Spleen (tissue), 11 donors: ENCODE measurements at regions not wholly inside any gene's neighbourhood (a gene's known extent, or its start where the extent isn't known, plus 50 kb on each side); places are given as distances from the start of the nearest gene placed in this dataset.

Experiments
- DNase-seq: peaks from one replicate; pipeline ENCODE4 v3.0.0-alpha.2; 2020
- H3K27ac ChIP-seq, 8 donors: fragments of 200-600 bp; sonication (generic) in 7 of 8; 1 replicate in 4 of 8; 2 replicates in 4 of 8; pipeline versions ENCODE4 v1.5.0 to v1.8.0; 2016 to 2021; ENCODE audit warnings: inconsistent platforms in 4 of 8, mild to moderate bottlenecking in 4 of 8, moderate library complexity in 1 of 8
- H3K27me3 ChIP-seq, 7 donors: fragments of 200-600 bp; sonication (generic) in 6 of 7; replicated peaks in 1 of 7; 1 replicate in 4 of 7; 2 replicates in 3 of 7; pipeline versions ENCODE4 v1.5.0 to v1.8.0; 2016 to 2021; ENCODE audit warnings: inconsistent platforms in 3 of 7, mild to moderate bottlenecking in 1 of 7
- H3K36me3 ChIP-seq, 6 donors: fragments of 200-600 bp; sonication (generic) in 5 of 6; 1 replicate in 4 of 6; 2 replicates in 2 of 6; pipeline versions ENCODE4 v1.5.0 to v1.8.0; 2016 to 2021; ENCODE audit warnings: inconsistent platforms in 2 of 6
- H3K4me1 ChIP-seq, 6 donors: fragments of 200-600 bp; sonication (generic) in 5 of 6; 1 replicate in 3 of 6; 2 replicates in 3 of 6; pipeline versions ENCODE4 v1.5.0 to v1.8.0; 2016 to 2021; ENCODE audit warnings: inconsistent platforms in 3 of 6
- H3K4me3 ChIP-seq, 8 donors: fragments of 200-600 bp; sonication (generic) in 7 of 8; 1 replicate in 4 of 8; 2 replicates in 4 of 8; pipeline versions ENCODE4 v1.5.0 to v1.8.0; 2016 to 2021; ENCODE audit warnings: inconsistent platforms in 4 of 8, mild to moderate bottlenecking in 4 of 8, moderate library complexity in 2 of 8
- H3K9me3 ChIP-seq, 8 donors: fragments of 200-600 bp; sonication (generic) in 7 of 8; 1 replicate in 4 of 8; 2 replicates in 4 of 8; pipeline versions ENCODE4 v1.5.0 to v1.8.0; 2016 to 2021; ENCODE audit warnings: inconsistent platforms in 4 of 8
- POLR2A ChIP-seq, 3 donors: fragments of 450-650 bp; IDR thresholded peaks; one replicate each; pipeline ENCODE4 v1.5.1; 2017; ENCODE audit warnings: antibody characterized with exemption in 3 of 3, mild to moderate bottlenecking in 1 of 3
- POLR2AphosphoS5 ChIP-seq, 3 donors: sonication (generic); formaldehyde crosslinking; IDR thresholded peaks; one replicate each; pipeline ENCODE4 v1.5.1; 2017; ENCODE audit warnings: antibody characterized with exemption in 3 of 3
- WGBS, 5 donors: extraction: QIAGEN DNeasy Blood & Tissue Kit in 3 of 5; methylation state at CpG; one replicate each; pipeline versions ENCODE4 v1.1.5 to v1.1.7; 2013 to 2018; 5-methylcytosine and 5-hydroxymethylcytosine counted together
- intact Hi-C: fragments of 100-400 bp; cut with DNase I; formaldehyde crosslinking; loops from one replicate; pipeline ENCODE4 v1.15.0; 2023; ENCODE audit warnings: low total_unique reads
- TF ChIP-seq, protein P1 (sequence below), 11 experiments: fragments of 200-600 bp in 7 of 11; fragments of 450-650 bp in 4 of 11; sonication (generic) in 4 of 11; IDR thresholded peaks in 8 of 11; conservative IDR thresholded peaks in 3 of 11; 1 replicate in 7 of 11; 2 replicates in 4 of 11; pipeline versions ENCODE4 v1.4.0 to v1.8.0; 2016 to 2021; ENCODE audit warnings: antibody characterized with exemption in 11 of 11, inconsistent platforms in 4 of 11, mild to moderate bottlenecking in 1 of 11
- donor health status: healthy with polysubstance abuse.
- donor health status: DM: no; HTN: no; CAD: no; lungs with moderate emphysema.
- donor health status: DM: no; HTN: no; CAD: no.
- donor health status: Bipolar disorder and iron deficiency.
- donor health status: healthy.
- donor health status: DM: no; HTN: no; CAD: no.
- donor health status: DM: yes; HTN: yes; CAD: no.

DNA sequence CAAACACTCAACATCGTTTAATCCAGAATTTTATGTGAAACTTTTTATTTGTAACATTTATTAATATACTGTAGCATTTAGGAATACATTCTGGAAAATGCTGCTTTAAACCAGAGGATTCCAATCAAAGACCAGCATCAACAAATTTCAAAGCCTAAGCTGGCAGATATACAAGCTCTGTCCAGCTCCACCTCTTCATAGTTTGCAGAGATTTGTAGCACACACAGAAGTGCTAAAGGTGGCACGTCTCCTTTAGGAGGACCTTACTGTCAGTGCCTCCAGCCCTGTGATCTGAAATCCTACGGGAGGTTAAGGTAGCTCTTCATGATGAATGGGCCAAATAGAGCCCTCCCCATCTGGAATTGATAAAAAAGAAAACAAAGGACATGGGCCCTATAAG, 329.7 kb upstream of the NECTIN3 start:
- DNase-seq = no peak
- Histone ChIP-seq H3K4me1 (no peaks in the 10 kb centered on the region), H3K36me3 (no peaks in the 10 kb centered on the region), H3K27me3 (no peaks in the 10 kb centered on the region), H3K4me3 (no peak overlapping the region), H3K9me3 (peaks cover 0 to 8% (median 0%) of the 10 kb centered on the region in 8 donors), H3K27ac (no peak overlapping the region)
- intact Hi-C loops = no loop called here
- WGBS, 5 donors = 70 to 82% (median 74%) methylated on average over 3 of the region's 3 CpGs
- TF ChIP-seq, protein P1, sequence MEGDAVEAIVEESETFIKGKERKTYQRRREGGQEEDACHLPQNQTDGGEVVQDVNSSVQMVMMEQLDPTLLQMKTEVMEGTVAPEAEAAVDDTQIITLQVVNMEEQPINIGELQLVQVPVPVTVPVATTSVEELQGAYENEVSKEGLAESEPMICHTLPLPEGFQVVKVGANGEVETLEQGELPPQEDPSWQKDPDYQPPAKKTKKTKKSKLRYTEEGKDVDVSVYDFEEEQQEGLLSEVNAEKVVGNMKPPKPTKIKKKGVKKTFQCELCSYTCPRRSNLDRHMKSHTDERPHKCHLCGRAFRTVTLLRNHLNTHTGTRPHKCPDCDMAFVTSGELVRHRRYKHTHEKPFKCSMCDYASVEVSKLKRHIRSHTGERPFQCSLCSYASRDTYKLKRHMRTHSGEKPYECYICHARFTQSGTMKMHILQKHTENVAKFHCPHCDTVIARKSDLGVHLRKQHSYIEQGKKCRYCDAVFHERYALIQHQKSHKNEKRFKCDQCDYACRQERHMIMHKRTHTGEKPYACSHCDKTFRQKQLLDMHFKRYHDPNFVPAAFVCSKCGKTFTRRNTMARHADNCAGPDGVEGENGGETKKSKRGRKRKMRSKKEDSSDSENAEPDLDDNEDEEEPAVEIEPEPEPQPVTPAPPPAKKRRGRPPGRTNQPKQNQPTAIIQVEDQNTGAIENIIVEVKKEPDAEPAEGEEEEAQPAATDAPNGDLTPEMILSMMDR (IDR thresholded peaks at IDR 0.05 in 8 of 11, conservative IDR thresholded peaks at IDR 0.05 in 3 of 11) = no peak
- TF ChIP-seq POLR2A (IDR thresholded peaks at IDR 0.05) = no peak
- TF ChIP-seq POLR2AphosphoS5 (IDR thresholded peaks at IDR 0.05) = no peak

- WGBS, 5 donors = 35 to 56% (median 43%) methylated on average over 1 of the region's 1 CpG
Measured at GRCh38 chr3:110743202-110743601, 328.4 kb upstream of the NECTIN3 start.

GRCh38 chr3:110743984-110744383, 327.6 kb upstream of the NECTIN3 start:
- H3K4me3 ChIP-seq = no peak overlapping the region
- no peak overlapping the region for H3K27ac ChIP-seq
- H3K27me3 ChIP-seq = no peaks in the 10 kb centered on the region
- peaks cover 0 to 8% (median 0%) of the 10 kb centered on the region in 8 donors for H3K9me3 ChIP-seq
- intact Hi-C loops = no loop called here
- no peak for DNase-seq
- no peaks in the 10 kb centered on the region for H3K36me3 ChIP-seq
- no peak for TF ChIP-seq POLR2AphosphoS5 (IDR thresholded peaks at IDR 0.05)
- TF ChIP-seq, protein P1 (IDR thresholded peaks at IDR 0.05 in 8 of 11, conservative IDR thresholded peaks at IDR 0.05 in 3 of 11) = no peak
- TF ChIP-seq POLR2A (IDR thresholded peaks at IDR 0.05) = no peak
- H3K4me1 ChIP-seq = no peaks in the 10 kb centered on the region

More at GRCh38 chr3:110743202-110743601, 328.4 kb upstream of the NECTIN3 start:
- no peaks in the 10 kb centered on the region for H3K27me3 ChIP-seq
- H3K9me3 ChIP-seq = peaks cover 0 to 8% (median 0%) of the 10 kb centered on the region in 8 donors
- no peaks in the 10 kb centered on the region for H3K4me1 ChIP-seq
- H3K4me3 ChIP-seq = no peak overlapping the region
- intact Hi-C loops = no loop called here
- no peak for DNase-seq
- H3K36me3 ChIP-seq = no peaks in the 10 kb centered on the region
- H3K27ac ChIP-seq = no peak overlapping the region
- TF ChIP-seq, protein P1 (IDR thresholded peaks at IDR 0.05 in 8 of 11, conservative IDR thresholded peaks at IDR 0.05 in 3 of 11) = no peak
- no peak for TF ChIP-seq POLR2AphosphoS5 (IDR thresholded peaks at IDR 0.05)
- no peak for TF ChIP-seq POLR2A (IDR thresholded peaks at IDR 0.05)

- H3K4me3 ChIP-seq = no peak overlapping the region
- intact Hi-C loops = no loop called here
- H3K27ac ChIP-seq = no peak overlapping the region
- peaks cover 0 to 8% (median 0%) of the 10 kb centered on the region in 8 donors for H3K9me3 ChIP-seq
- 82 to 91% (median 88%) methylated on average over 2 of the region's 2 CpGs for WGBS, 5 donors
- TF ChIP-seq, protein P1 (IDR thresholded peaks at IDR 0.05 in 8 of 11, conservative IDR thresholded peaks at IDR 0.05 in 3 of 11) = no peak
- no peak for TF ChIP-seq POLR2A (IDR thresholded peaks at IDR 0.05)
- no peak for TF ChIP-seq POLR2AphosphoS5 (IDR thresholded peaks at IDR 0.05)
- DNase-seq = no peak
- H3K27me3 ChIP-seq = no peaks in the 10 kb centered on the region
- H3K4me1 ChIP-seq = no peaks in the 10 kb centered on the region
- H3K36me3 ChIP-seq = no peaks in the 10 kb centered on the region
Measured at GRCh38 chr3:110744723-110745122, 326.9 kb upstream of the NECTIN3 start.
